T follicular helper cell (primary cell): ENCODE measurements at regions not wholly inside any gene's neighbourhood (a gene's known extent, or its start where the extent isn't known, plus 50 kb on each side); places are given as distances from the start of the nearest gene placed in this dataset.
"Not testable (repeated sequence)": the region's sequence is repeated elsewhere in the genome, so short reads cannot be mapped to it uniquely, and the experiment has no call there.

Experiments used
- DNase-seq: peaks from one replicate; pipeline ENCODE4 v3.0.0-alpha.2; 2020; ENCODE audit warnings: low read depth

GRCh38 chr3:177394231-177395024 is 197.1 kb upstream of the TBL1XR1 start:
- DNase-seq: not testable (repeated sequence)

GRCh38 chr3:177396733-177397132 is 199.5 kb upstream of the TBL1XR1 start:
- DNase-seq: no peak

GRCh38 chr3:177401375-177401774 is 204.1 kb upstream of the TBL1XR1 start:
- DNase-seq: no peak

GRCh38 chr3:177402533-177402932 is 205.3 kb upstream of the TBL1XR1 start:
- DNase-seq: no peak

- DNase-seq: no peak
Measured at GRCh38 chr3:177405191-177405672, 207.9 kb upstream of the TBL1XR1 start.

- no peak for DNase-seq
Measured at GRCh38 chr3:177410730-177411129, 213.4 kb upstream of the TBL1XR1 start.

- DNase-seq: no peak
Measured at GRCh38 chr3:177411201-177411600, 213.9 kb upstream of the TBL1XR1 start.

GRCh38 chr3:177412677-177413170 is 215.4 kb upstream of the TBL1XR1 start:
- not testable (repeated sequence) for DNase-seq

GRCh38 chr3:177414093-177414492 is 216.8 kb upstream of the TBL1XR1 start:
- DNase-seq: no peak

- no peak for DNase-seq
Measured at GRCh38 chr3:177418787-177419186, 221.5 kb upstream of the TBL1XR1 start.

- no peak for DNase-seq
Measured at GRCh38 chr3:177419904-177420601, 222.8 kb upstream of the TBL1XR1 start.

GRCh38 chr3:177420651-177421480 is 223.6 kb upstream of the TBL1XR1 start:
- DNase-seq: no peak

- no peak for DNase-seq
Measured at GRCh38 chr3:177421481-177421785, 224.2 kb upstream of the TBL1XR1 start.

- DNase-seq: no peak
Measured at GRCh38 chr3:177424521-177424920, 227.2 kb upstream of the TBL1XR1 start.

GRCh38 chr3:177425042-177425441 is 227.8 kb upstream of the TBL1XR1 start:
- DNase-seq: no peak

- DNase-seq: no peak
Measured at GRCh38 chr3:177426106-177426877, 229.0 kb upstream of the TBL1XR1 start.

GRCh38 chr3:177426878-177427495 is 229.7 kb upstream of the TBL1XR1 start:
- DNase-seq: no peak

- no peak for DNase-seq
Measured at GRCh38 chr3:177427540-177427939, 230.3 kb upstream of the TBL1XR1 start.

GRCh38 chr3:177429079-177429478 is 231.8 kb upstream of the TBL1XR1 start:
- no peak for DNase-seq

GRCh38 chr3:177429771-177430170 is 232.5 kb upstream of the TBL1XR1 start:
- DNase-seq: no peak

GRCh38 chr3:177430653-177431052 is 233.4 kb upstream of the TBL1XR1 start:
- no peak for DNase-seq
